CD8-positive, alpha-beta memory T cell (primary cell): ENCODE measurements at regions not wholly inside any gene's neighbourhood (a gene's known extent, or its start where the extent isn't known, plus 50 kb on each side); places are given as distances from the start of the nearest gene placed in this dataset.
"Not testable (repeated sequence)": the region's sequence is repeated elsewhere in the genome, so short reads cannot be mapped to it uniquely, and the experiment has no call there.

Experiments
- CTCF ChIA-PET: fragments of 350-600 bp; sonication (Branson Sonifier 250); formaldehyde crosslinking; loops from one replicate; lab custom pipeline; 2021; ENCODE audit warnings: antibody characterized with exemption; lab: Charles Lee
- POLR2A ChIA-PET: fragments of 350-600 bp; sonication (Branson Sonifier 250); formaldehyde crosslinking; loops from one replicate; lab custom pipeline; 2021; ENCODE audit warnings: antibody characterized with exemption; lab: Charles Lee
- DNase-seq, 5 donors: peaks; one replicate each; pipeline versions ENCODE4 v3.0.0 to v3.0.0-alpha.2; 2020 to 2022; ENCODE audit warnings: mixed read lengths in 1 of 5
- H3K27ac ChIP-seq: one replicate; pipeline ENCODE4 v1.7.0; 2013; ENCODE audit warnings: low read depth, mild to moderate bottlenecking, low read length, moderate library complexity
- H3K27me3 ChIP-seq: 2 replicates; pipeline ENCODE4 v1.7.0; 2013; ENCODE audit warnings: low read length, mild to moderate bottlenecking; ENCODE audit not compliant: insufficient read depth, poor library complexity, severe bottlenecking
- H3K36me3 ChIP-seq: 2 replicates; pipeline ENCODE4 v1.7.0; 2013; ENCODE audit warnings: mild to moderate bottlenecking, low read length, moderate library complexity; ENCODE audit not compliant: insufficient read depth
- H3K4me1 ChIP-seq: 2 replicates; pipeline ENCODE4 v1.7.0; 2013; ENCODE audit warnings: mild to moderate bottlenecking, low read length, moderate library complexity; ENCODE audit not compliant: insufficient read depth
- H3K4me3 ChIP-seq: 2 replicates; pipeline ENCODE4 v1.7.0; 2013; ENCODE audit warnings: mild to moderate bottlenecking, low read length
- H3K9me3 ChIP-seq: 2 replicates; pipeline ENCODE4 v1.7.0; 2013; ENCODE audit warnings: mild to moderate bottlenecking, low read length
- H3K27ac Mint-ChIP-seq, 8 donors: one replicate each; pipeline ENCODE4 v1.8.0; 2020 to 2021; ENCODE audit warnings: mixed read lengths in 8 of 8, mild to moderate bottlenecking in 6 of 8, inconsistent platforms in 3 of 8, moderate library complexity in 3 of 8
- H3K27me3 Mint-ChIP-seq, 2 donors: one replicate each; pipeline ENCODE4 v1.8.0; 2020 to 2021; ENCODE audit warnings: mixed read lengths in 2 of 2, mild to moderate bottlenecking in 1 of 2, moderate library complexity in 1 of 2
- H3K36me3 Mint-ChIP-seq, 3 donors: one replicate each; pipeline ENCODE4 v1.8.0; 2020 to 2021; ENCODE audit warnings: mixed read lengths in 3 of 3, inconsistent platforms in 1 of 3, mild to moderate bottlenecking in 1 of 3
- H3K4me1 Mint-ChIP-seq, 3 donors: one replicate each; pipeline ENCODE4 v1.8.0; 2020 to 2021; ENCODE audit warnings: mixed read lengths in 3 of 3, inconsistent platforms in 1 of 3, mild to moderate bottlenecking in 1 of 3
- H3K4me3 Mint-ChIP-seq, 7 donors: one replicate each; pipeline ENCODE4 v1.8.0; 2020 to 2021; ENCODE audit warnings: mixed read lengths in 7 of 7, mild to moderate bottlenecking in 6 of 7, moderate library complexity in 4 of 7, inconsistent platforms in 2 of 7
- H3K9me3 Mint-ChIP-seq, 5 donors: one replicate each; pipeline ENCODE4 v1.8.0; 2020 to 2022; ENCODE audit warnings: mixed read lengths in 5 of 5, mild to moderate bottlenecking in 3 of 5, moderate library complexity in 2 of 5, inconsistent platforms in 1 of 5

DNA sequence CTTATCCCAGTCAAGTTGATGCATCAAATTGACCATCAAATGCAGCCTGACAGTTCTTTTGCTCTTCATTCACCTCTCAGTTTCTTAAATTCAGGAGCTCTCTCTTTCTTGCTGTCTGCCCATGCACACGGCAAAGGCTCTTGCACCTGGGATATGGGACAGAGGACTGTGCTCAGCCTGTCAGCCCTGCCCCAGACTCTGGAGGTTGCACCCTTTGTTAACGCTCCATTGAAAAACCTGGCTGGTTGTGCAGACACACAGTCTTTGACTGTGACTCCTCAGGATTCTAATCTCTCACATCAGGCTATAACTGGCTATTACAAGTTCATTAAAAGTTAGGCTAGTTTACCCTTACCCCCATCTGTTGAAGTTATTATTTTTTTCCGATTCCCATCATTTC lies 1032.5 kb downstream of the SOCS6 start:
- Histone ChIP-seq H3K4me3 (no peak overlapping the region), H3K4me1 (no peaks in the 10 kb centered on the region), H3K27me3 (no peaks in the 10 kb centered on the region), H3K27ac (no peak overlapping the region), H3K9me3 (no peaks in the 10 kb centered on the region), H3K36me3 (no peaks in the 10 kb centered on the region)
- CTCF ChIA-PET: no interaction called here
- Mint-ChIP-seq H3K27me3 (no peaks in the 10 kb centered on the region), H3K4me3 (no peak overlapping the region), H3K27ac (no peak overlapping the region), H3K9me3 (peaks cover 4 to 43% (median 11%) of the 10 kb centered on the region in 5 donors), H3K36me3 (peaks cover 0 to 2% (median 0%) of the 10 kb centered on the region in 3 donors), H3K4me1 (no peaks in the 10 kb centered on the region)
- POLR2A ChIA-PET: no interaction called here
- no peak for DNase-seq

DNA sequence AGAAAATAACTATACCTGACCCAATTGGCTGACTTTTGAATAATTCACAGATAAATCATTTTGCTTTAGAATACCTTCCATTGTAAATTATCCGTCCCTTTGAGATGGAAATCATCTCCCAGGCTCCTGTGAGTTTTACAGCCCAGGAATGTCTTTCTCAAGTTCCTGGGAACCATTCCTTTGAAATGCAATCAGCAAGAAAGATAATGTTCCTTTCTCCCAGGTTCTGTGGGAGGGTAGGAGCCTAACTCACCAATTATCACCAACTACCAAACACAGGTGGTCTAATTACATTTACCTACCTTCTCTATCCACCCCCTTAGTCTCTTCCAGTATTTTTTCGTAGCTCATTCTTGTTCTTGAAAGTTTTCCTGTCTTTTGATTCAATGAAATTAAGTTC lies 1016.0 kb downstream of the SOCS6 start:
- POLR2A ChIA-PET: no interaction called here
- Histone ChIP-seq H3K27me3 (no peaks in the 10 kb centered on the region), H3K4me1 (no peaks in the 10 kb centered on the region), H3K9me3 (no peaks in the 10 kb centered on the region), H3K36me3 (no peaks in the 10 kb centered on the region), H3K27ac (no peak overlapping the region), H3K4me3 (no peak overlapping the region)
- CTCF ChIA-PET: no interaction called here
- no peaks in the 10 kb centered on the region for H3K27me3 Mint-ChIP-seq
- H3K4me1 Mint-ChIP-seq: no peaks in the 10 kb centered on the region
- H3K9me3 Mint-ChIP-seq: peaks cover 5 to 22% (median 8%) of the 10 kb centered on the region in 5 donors
- no peak for DNase-seq
- H3K4me3 Mint-ChIP-seq: peak overlapping the region in 1 of 7 donors; percentile 17
- no peak overlapping the region for H3K27ac Mint-ChIP-seq
- H3K36me3 Mint-ChIP-seq: no peaks in the 10 kb centered on the region

DNA sequence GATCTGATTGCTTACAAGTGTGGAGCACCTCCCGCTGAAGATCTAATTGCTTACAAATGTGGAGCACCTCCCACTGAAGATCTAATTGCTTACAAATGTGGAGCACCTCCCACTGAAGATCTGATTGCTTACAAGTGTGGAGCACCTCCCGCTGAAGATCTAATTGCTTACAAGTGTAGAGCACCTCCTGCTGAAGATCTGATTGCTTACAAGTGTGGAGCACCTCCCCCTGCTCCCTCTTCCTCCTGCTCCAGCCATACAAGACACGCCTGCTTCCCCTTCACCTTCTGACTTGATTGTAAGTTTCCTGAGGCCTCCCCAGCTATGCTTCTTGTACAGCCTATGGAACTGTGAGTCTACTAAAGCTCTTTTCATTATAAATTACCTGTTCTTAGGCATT lies 1014.9 kb downstream of the SOCS6 start:
- H3K4me1 ChIP-seq, H3K27me3 Mint-ChIP-seq, POLR2A ChIA-PET, CTCF ChIA-PET, H3K36me3 ChIP-seq, H3K9me3 ChIP-seq, DNase-seq, H3K4me3 Mint-ChIP-seq, H3K27ac ChIP-seq, H3K27ac Mint-ChIP-seq, H3K4me3 ChIP-seq, H3K4me1 Mint-ChIP-seq, H3K27me3 ChIP-seq, H3K36me3 Mint-ChIP-seq: not testable (repeated sequence)
- peaks cover 2 to 22% (median 6%) of the 10 kb centered on the region in 5 donors for H3K9me3 Mint-ChIP-seq

DNA sequence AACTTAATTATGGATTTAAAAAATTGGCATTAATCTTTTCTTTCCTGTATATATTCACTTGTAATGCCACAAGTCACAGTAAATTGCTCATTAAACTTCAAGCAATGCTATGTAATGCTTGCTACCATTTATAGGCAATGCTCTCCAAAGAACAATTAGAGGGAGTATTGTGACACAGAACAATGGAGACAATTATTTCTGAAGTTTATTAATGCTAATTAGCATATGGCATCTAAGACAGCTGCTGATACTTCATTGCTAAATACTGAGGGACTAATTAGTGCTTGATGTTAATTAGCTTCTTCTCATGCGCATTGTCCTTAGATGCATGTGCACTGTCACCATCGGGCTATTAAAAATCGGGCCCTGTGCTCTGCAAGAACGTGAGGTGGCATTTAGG lies 1012.8 kb downstream of the SOCS6 start:
- Mint-ChIP-seq H3K36me3 (no peaks in the 10 kb centered on the region), H3K4me3 (no peak overlapping the region), H3K27me3 (no peaks in the 10 kb centered on the region), H3K9me3 (peaks cover 2 to 25% (median 6%) of the 10 kb centered on the region in 5 donors), H3K27ac (no peak overlapping the region), H3K4me1 (no peaks in the 10 kb centered on the region)
- Histone ChIP-seq H3K27ac (no peak overlapping the region), H3K27me3 (no peaks in the 10 kb centered on the region), H3K4me3 (no peak overlapping the region), H3K9me3 (no peaks in the 10 kb centered on the region), H3K4me1 (no peaks in the 10 kb centered on the region), H3K36me3 (no peaks in the 10 kb centered on the region)
- DNase-seq: no peak
- ChIA-PET CTCF (no interaction called here), POLR2A (no interaction called here)

DNA sequence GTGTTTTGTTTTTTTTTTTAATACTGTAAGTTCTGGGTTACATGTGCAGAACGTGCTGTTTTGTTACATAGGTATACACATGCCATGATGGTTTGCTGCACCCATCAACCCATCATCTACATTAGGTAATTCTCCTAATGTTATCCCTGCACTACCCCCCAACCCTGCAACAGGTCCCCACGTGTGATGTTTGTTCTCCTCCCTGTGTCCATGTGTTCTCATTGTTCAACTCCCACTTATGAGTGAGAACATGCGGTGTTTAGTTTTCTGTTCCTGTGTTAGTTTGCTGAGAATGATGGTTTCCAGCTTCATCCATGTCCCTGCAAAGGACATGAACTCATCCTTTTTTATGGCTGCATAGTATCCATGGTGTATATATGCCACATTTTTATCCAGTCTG lies 1005.4 kb downstream of the SOCS6 start:
- H3K36me3 Mint-ChIP-seq, H3K27me3 ChIP-seq, H3K36me3 ChIP-seq, H3K4me3 ChIP-seq, H3K4me1 Mint-ChIP-seq, CTCF ChIA-PET, H3K27ac ChIP-seq, H3K27me3 Mint-ChIP-seq, H3K9me3 ChIP-seq, DNase-seq, H3K27ac Mint-ChIP-seq, H3K4me3 Mint-ChIP-seq, POLR2A ChIA-PET, H3K4me1 ChIP-seq: not testable (repeated sequence)
- peaks cover under 1 to 18% (median 4%) of the 10 kb centered on the region in 5 donors for H3K9me3 Mint-ChIP-seq

DNA sequence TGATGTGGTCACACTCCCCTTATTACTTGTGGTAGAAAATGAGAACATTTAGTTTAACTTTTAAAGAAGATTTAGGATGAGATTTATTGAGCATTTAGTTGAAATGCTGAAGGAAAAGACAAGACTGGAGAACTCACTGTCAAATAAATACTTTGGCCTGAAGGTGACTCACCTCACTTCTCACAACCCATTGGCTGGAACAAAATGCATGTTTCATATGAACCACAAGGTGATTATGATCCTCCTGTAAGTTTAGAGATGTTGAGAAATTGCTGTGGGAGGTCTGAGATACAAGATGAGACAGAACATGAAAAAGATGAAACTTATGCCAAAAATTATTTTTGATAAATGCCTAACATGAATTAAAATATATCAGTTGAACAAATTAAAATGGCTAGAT lies 1004.5 kb downstream of the SOCS6 start:
- H3K27ac ChIP-seq: no peak overlapping the region
- no peak overlapping the region for H3K27ac Mint-ChIP-seq
- CTCF ChIA-PET: no interaction called here
- no peak overlapping the region for H3K4me3 ChIP-seq
- no peaks in the 10 kb centered on the region for H3K27me3 Mint-ChIP-seq
- no peaks in the 10 kb centered on the region for H3K36me3 Mint-ChIP-seq
- H3K9me3 Mint-ChIP-seq: peaks cover 2 to 21% (median 4%) of the 10 kb centered on the region in 5 donors
- no peaks in the 10 kb centered on the region for H3K4me1 Mint-ChIP-seq
- no peaks in the 10 kb centered on the region for H3K27me3 ChIP-seq
- H3K4me3 Mint-ChIP-seq: no peak overlapping the region
- no peaks in the 10 kb centered on the region for H3K4me1 ChIP-seq
- DNase-seq: no peak
- H3K36me3 ChIP-seq: no peaks in the 10 kb centered on the region
- no peaks in the 10 kb centered on the region for H3K9me3 ChIP-seq
- POLR2A ChIA-PET: no interaction called here

DNA sequence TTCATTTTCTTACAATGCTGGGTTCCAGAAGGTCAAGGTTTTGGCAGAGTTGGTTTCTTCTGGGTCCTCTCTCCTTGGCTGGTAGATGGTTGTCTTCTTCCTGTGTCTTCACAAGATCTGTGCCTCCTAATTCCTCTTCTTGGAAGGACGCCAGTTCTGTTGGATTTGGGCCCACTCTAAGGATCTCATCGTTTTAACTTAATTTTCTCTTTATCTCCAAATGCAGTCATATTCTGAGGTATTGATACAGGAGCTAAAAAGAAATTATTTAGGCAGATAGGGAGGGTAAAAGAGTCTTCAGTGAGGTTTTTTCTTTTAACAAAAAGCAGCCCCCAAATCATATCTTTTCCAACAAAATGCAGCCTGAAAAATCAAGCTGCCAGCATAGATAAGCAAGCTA lies 998.4 kb downstream of the SOCS6 start:
- no peak overlapping the region for H3K4me3 ChIP-seq
- Mint-ChIP-seq H3K4me3 (no peak overlapping the region), H3K27me3 (no peaks in the 10 kb centered on the region), H3K36me3 (no peaks in the 10 kb centered on the region), H3K27ac (no peak overlapping the region), H3K9me3 (peaks cover 7 to 11% (median 8%) of the 10 kb centered on the region in 5 donors), H3K4me1 (no peaks in the 10 kb centered on the region)
- no peaks in the 10 kb centered on the region for H3K27me3 ChIP-seq
- no peaks in the 10 kb centered on the region for H3K4me1 ChIP-seq
- ChIA-PET POLR2A (no interaction called here), CTCF (no interaction called here)
- no peaks in the 10 kb centered on the region for H3K36me3 ChIP-seq
- H3K27ac ChIP-seq: no peak overlapping the region
- H3K9me3 ChIP-seq: no peaks in the 10 kb centered on the region
- no peak for DNase-seq

DNA sequence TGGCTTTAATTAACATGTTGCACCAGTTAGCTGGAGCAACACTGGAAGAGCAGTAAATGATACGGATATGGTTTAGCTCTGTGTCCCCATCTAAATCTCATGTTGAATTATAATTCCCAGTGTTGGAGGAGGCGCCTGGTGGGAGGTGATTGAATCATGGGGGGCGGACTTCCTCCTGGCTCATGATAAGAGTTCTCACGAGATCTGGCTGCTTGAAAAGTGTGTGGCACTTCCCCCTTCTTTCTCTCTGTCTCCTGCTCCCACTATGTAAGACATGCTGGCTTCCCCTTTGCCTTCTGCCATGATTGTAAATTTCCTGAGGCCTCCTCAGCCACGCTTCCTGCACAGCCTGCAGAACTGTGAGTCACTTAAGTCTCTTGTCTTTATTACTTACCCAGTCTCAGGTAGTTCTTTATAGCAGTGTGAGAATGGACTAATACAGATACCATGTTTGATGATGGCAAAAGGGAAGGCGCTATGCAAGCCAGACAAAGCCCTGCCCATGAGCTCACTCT lies 963.6 kb downstream of the SOCS6 start:
- Histone ChIP-seq H3K36me3 (no peaks in the 10 kb centered on the region), H3K27ac (no peak overlapping the region), H3K27me3 (no peaks in the 10 kb centered on the region), H3K4me1 (no peaks in the 10 kb centered on the region), H3K9me3 (no peaks in the 10 kb centered on the region), H3K4me3 (no peak overlapping the region)
- ChIA-PET CTCF (no interaction called here), POLR2A (no interaction called here)
- no peak overlapping the region for H3K4me3 Mint-ChIP-seq
- no peaks in the 10 kb centered on the region for H3K36me3 Mint-ChIP-seq
- no peak overlapping the region for H3K27ac Mint-ChIP-seq
- no peaks in the 10 kb centered on the region for H3K4me1 Mint-ChIP-seq
- no peak for DNase-seq
- H3K27me3 Mint-ChIP-seq: no peaks in the 10 kb centered on the region
- H3K9me3 Mint-ChIP-seq: peaks cover 4 to 19% (median 7%) of the 10 kb centered on the region in 5 donors

DNA sequence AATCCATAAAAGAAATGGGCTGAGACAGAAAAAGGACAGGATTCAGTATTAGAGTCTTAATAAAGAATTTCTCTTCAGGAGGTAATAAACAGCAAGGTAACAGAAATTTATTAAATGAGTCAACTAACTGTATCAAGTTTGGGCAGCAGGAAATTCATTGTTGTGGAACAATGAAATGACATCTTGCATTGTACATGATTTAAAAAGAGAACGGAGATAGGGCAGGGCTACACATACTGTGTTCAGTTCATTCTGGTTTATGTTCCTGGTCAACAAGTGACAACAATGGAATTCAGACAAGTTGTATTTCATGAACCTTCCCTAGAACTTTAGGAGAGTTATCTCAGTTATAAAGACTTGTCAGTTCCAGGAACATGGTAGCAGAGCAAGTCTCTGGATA lies 961.3 kb downstream of the SOCS6 start:
- Histone ChIP-seq H3K4me3 (no peak overlapping the region), H3K36me3 (no peaks in the 10 kb centered on the region), H3K4me1 (no peaks in the 10 kb centered on the region), H3K27me3 (no peaks in the 10 kb centered on the region), H3K9me3 (no peaks in the 10 kb centered on the region), H3K27ac (no peak overlapping the region)
- Mint-ChIP-seq H3K36me3 (no peaks in the 10 kb centered on the region), H3K4me1 (no peaks in the 10 kb centered on the region), H3K27ac (no peak overlapping the region), H3K27me3 (no peaks in the 10 kb centered on the region), H3K9me3 (peaks cover 0 to 12% (median 7%) of the 10 kb centered on the region in 5 donors), H3K4me3 (no peak overlapping the region)
- POLR2A ChIA-PET: no interaction called here
- CTCF ChIA-PET: no interaction called here
- no peak for DNase-seq
